ENCODE measurements at regions not wholly inside any gene's neighbourhood (a gene's known extent, or its start where the extent isn't known, plus 50 kb on each side); places are given as distances from the start of the nearest gene placed in this dataset.

- intact Hi-C loops (cut with DNase I): no loop called here
- no peak for DNase-seq
These were observed 71.3 kb downstream of the RPE65 start for GRCh38 chr1:68378296-68379084.

GRCh38 chr1:68377098-68377497 lies 72.7 kb downstream of the RPE65 start:
- DNase-seq: no peak
- intact Hi-C loops (cut with DNase I): no loop called here

GRCh38 chr1:68376441-68376840 lies 73.3 kb downstream of the RPE65 start:
- no peak for DNase-seq
- intact Hi-C loops (cut with DNase I): no loop called here

GRCh38 chr1:68375919-68376318 lies 73.8 kb downstream of the RPE65 start:
- intact Hi-C loops (cut with DNase I): no loop called here
- peak in 8 of 42 donors; percentile 3 to 56 (median 30) for DNase-seq

- intact Hi-C loops (cut with DNase I): no loop called here
- no peak for DNase-seq
These were observed 76.6 kb downstream of the RPE65 start for GRCh38 chr1:68373173-68373572.

GRCh38 chr1:68372487-68372886 lies 77.3 kb downstream of the RPE65 start:
- no peak for DNase-seq
- intact Hi-C loops (cut with DNase I): no loop called here

GRCh38 chr1:68370101-68370915 lies 79.4 kb downstream of the RPE65 start:
- DNase-seq: no peak
- intact Hi-C loops (cut with DNase I): no loop called here

- intact Hi-C loops (cut with DNase I): no loop called here
- DNase-seq: no peak
These were observed 83.2 kb downstream of the RPE65 start for GRCh38 chr1:68366572-68366971.

GRCh38 chr1:68365709-68366382 lies 83.9 kb downstream of the RPE65 start:
- no peak for DNase-seq
- intact Hi-C loops (cut with DNase I): no loop called here

- intact Hi-C loops (cut with DNase I): no loop called here
- DNase-seq: no peak
These were observed 86.4 kb downstream of the RPE65 start for GRCh38 chr1:68363339-68363738.

GRCh38 chr1:68361346-68361910 lies 88.3 kb downstream of the RPE65 start:
- no peak for DNase-seq
- intact Hi-C loops (cut with DNase I): no loop called here

GRCh38 chr1:68359045-68359444 lies 90.7 kb downstream of the RPE65 start:
- no peak for DNase-seq
- intact Hi-C loops (cut with DNase I): no loop called here

- DNase-seq: peak in 14 of 42 donors; percentile 9 to 48 (median 17)
- intact Hi-C loops (cut with DNase I): no loop called here
These were observed 91.3 kb downstream of the RPE65 start for GRCh38 chr1:68358439-68358838.

- no peak for DNase-seq
- intact Hi-C loops (cut with DNase I): no loop called here
These were observed 94.1 kb downstream of the RPE65 start for GRCh38 chr1:68355614-68356013.

- no peak for DNase-seq
- intact Hi-C loops (cut with DNase I): no loop called here
These were observed 97.6 kb downstream of the RPE65 start for GRCh38 chr1:68352202-68352601.

- intact Hi-C loops (cut with DNase I): no loop called here
- DNase-seq: peak in 14 of 42 donors; percentile 5 to 48 (median 28)
These were observed 102.3 kb downstream of the RPE65 start for GRCh38 chr1:68347415-68347814.

- DNase-seq: no peak
- intact Hi-C loops (cut with DNase I): no loop called here
These were observed 103.5 kb downstream of the RPE65 start for GRCh38 chr1:68346188-68346808.

GRCh38 chr1:68344208-68344607 lies 105.5 kb downstream of the RPE65 start:
- DNase-seq: no peak
- intact Hi-C loops (cut with DNase I): loop anchor here (2.0 kb wide), 1 partner anchor 227 kb away; no protein-coding TSS in a partner anchor

- intact Hi-C loops (cut with DNase I): no loop called here
- no peak for DNase-seq
These were observed 108.6 kb upstream of the WLS start for GRCh38 chr1:68340951-68341350.

Data from head of caudate nucleus (tissue), 42 donors.